Fibroblast of lung (primary cell): ENCODE measurements at regions not wholly inside any gene's neighbourhood (a gene's known extent, or its start where the extent isn't known, plus 50 kb on each side); places are given as distances from the start of the nearest gene placed in this dataset.

Source experiments
- DNase-seq, 2 donors: peaks; one replicate each; pipeline versions ENCODE4 v3.0.0 to v3.0.0-alpha.2; 2010; ENCODE audit warnings: low read depth in 2 of 2
- H2AFZ ChIP-seq: 2 replicates; pipeline ENCODE4 v1.5.1; 2012; ENCODE audit warnings: low read length, control low read depth, inconsistent platforms
- H3K27ac ChIP-seq: 2 replicates; pipeline ENCODE4 v1.5.1; 2011; ENCODE audit warnings: low read length, control low read depth; ENCODE audit not compliant: insufficient read depth
- H3K27me3 ChIP-seq: 2 replicates; pipeline ENCODE4 v1.5.1; 2011; ENCODE audit warnings: mild to moderate bottlenecking, low read length; ENCODE audit not compliant: control insufficient read depth, insufficient read depth
- H3K36me3 ChIP-seq: 2 replicates; pipeline ENCODE4 v1.5.1; 2011; ENCODE audit warnings: low read length; ENCODE audit not compliant: control insufficient read depth, insufficient read depth
- H3K4me1 ChIP-seq: 2 replicates; pipeline ENCODE4 v1.5.1; 2011; ENCODE audit warnings: low read length; ENCODE audit not compliant: control insufficient read depth, insufficient read depth; ENCODE audit errors: extremely low read depth
- H3K4me2 ChIP-seq: 2 replicates; pipeline ENCODE4 v1.5.1; 2011; ENCODE audit warnings: low read length, control low read depth; ENCODE audit not compliant: insufficient read depth; ENCODE audit errors: extremely low read depth
- H3K4me3 ChIP-seq, 4 experiments: fragments of 200-600 bp in 1 of 4; sonication (generic) in 1 of 4; replicated peaks in 1 of 4; 2 replicates each; pipeline ENCODE4 v1.5.1; 2011 to 2016; ENCODE audit warnings: low read length in 4 of 4, low read depth in 3 of 4, mild to moderate bottlenecking in 3 of 4, control low read depth in 2 of 4, inconsistent platforms in 1 of 4, mixed read lengths in 1 of 4; ENCODE audit not compliant: insufficient read depth in 1 of 4; ENCODE audit errors: control extremely low read depth in 1 of 4
- H3K79me2 ChIP-seq: 2 replicates; pipeline ENCODE4 v1.5.1; 2012; ENCODE audit warnings: mild to moderate bottlenecking, low read length, inconsistent platforms; ENCODE audit not compliant: control insufficient read depth, insufficient read depth
- H3K9ac ChIP-seq: 2 replicates; pipeline ENCODE4 v1.5.1; 2011; ENCODE audit warnings: mild to moderate bottlenecking, low read length, control low read depth; ENCODE audit not compliant: insufficient read depth
- H3K9me3 ChIP-seq: 2 replicates; pipeline ENCODE4 v1.5.1; 2012; ENCODE audit warnings: low read depth, low read length; ENCODE audit not compliant: control insufficient read depth, insufficient read depth
- H4K20me1 ChIP-seq: 2 replicates; pipeline ENCODE4 v1.5.1; 2011; ENCODE audit warnings: low read length; ENCODE audit not compliant: control insufficient read depth, insufficient read depth; ENCODE audit errors: extremely low read depth
- CTCF ChIP-seq, 2 donors: IDR thresholded peaks in 1 of 2; conservative IDR thresholded peaks in 1 of 2; 1 replicate in 1 of 2; 2 replicates in 1 of 2; pipeline ENCODE4 v1.5.1; 2011 to 2012; ENCODE audit warnings: low read length in 2 of 2, control low read depth in 1 of 2, inconsistent platforms in 1 of 2, low read depth in 1 of 2, mild to moderate bottlenecking in 1 of 2
- EZH2 ChIP-seq: IDR thresholded peaks from 2 replicates; pipeline ENCODE4 v1.5.1; 2012; ENCODE audit warnings: low read length, control low read depth, mild to moderate bottlenecking; ENCODE audit errors: missing control alignments

GRCh38 chr7:41367967-41368882 lies 334.7 kb downstream of the INHBA start:
- H3K4me2 ChIP-seq = no peak overlapping the region
- no peaks in the 10 kb centered on the region for H3K36me3 ChIP-seq
- H3K9me3 ChIP-seq = no peaks in the 10 kb centered on the region
- H3K27me3 ChIP-seq = no peaks in the 10 kb centered on the region
- H3K27ac ChIP-seq = no peak overlapping the region
- H4K20me1 ChIP-seq = no peaks in the 10 kb centered on the region
- H3K79me2 ChIP-seq = no peaks in the 10 kb centered on the region
- H2AFZ ChIP-seq = no peak overlapping the region
- peak in 1 of 2 donors; percentile 27 for DNase-seq
- no peak overlapping the region for H3K9ac ChIP-seq
- H3K4me1 ChIP-seq = no peaks in the 10 kb centered on the region
- H3K4me3 ChIP-seq = no peak overlapping the region
- TF ChIP-seq EZH2 (no peak), CTCF (conservative IDR thresholded peaks at IDR 0.05 in 1 of 2, IDR thresholded peaks at IDR 0.05 in 1 of 2; ENCODE audit: low read depth in 1 of 2, low read length in 2 of 2) (no peak)

- no peaks in the 10 kb centered on the region for H4K20me1 ChIP-seq
- DNase-seq = no peak
Observed at GRCh38 chr7:41351091-41351490, 351.8 kb downstream of the INHBA start.

GRCh38 chr7:41346878-41347277 lies 356.0 kb downstream of the INHBA start:
- no peaks in the 10 kb centered on the region for H4K20me1 ChIP-seq
- H3K4me3 ChIP-seq = no peak overlapping the region
- no peak overlapping the region for H3K9ac ChIP-seq
- H3K36me3 ChIP-seq = no peaks in the 10 kb centered on the region
- no peaks in the 10 kb centered on the region for H3K9me3 ChIP-seq
- DNase-seq = no peak
- TF ChIP-seq EZH2 (no peak), CTCF (conservative IDR thresholded peaks at IDR 0.05 in 1 of 2, IDR thresholded peaks at IDR 0.05 in 1 of 2; ENCODE audit: low read depth in 1 of 2, low read length in 2 of 2) (no peak)
- no peaks in the 10 kb centered on the region for H3K27me3 ChIP-seq
- H3K79me2 ChIP-seq = no peaks in the 10 kb centered on the region
- H3K4me1 ChIP-seq = no peaks in the 10 kb centered on the region
- H3K4me2 ChIP-seq = no peak overlapping the region
- H2AFZ ChIP-seq = no peak overlapping the region
- no peak overlapping the region for H3K27ac ChIP-seq

More at GRCh38 chr7:41351091-41351490, 351.8 kb downstream of the INHBA start:
- H3K27ac ChIP-seq = no peak overlapping the region
- no peaks in the 10 kb centered on the region for H3K36me3 ChIP-seq
- H3K9me3 ChIP-seq = no peaks in the 10 kb centered on the region
- H3K27me3 ChIP-seq = no peaks in the 10 kb centered on the region
- H3K4me1 ChIP-seq = no peaks in the 10 kb centered on the region
- H3K4me2 ChIP-seq = no peak overlapping the region
- H3K79me2 ChIP-seq = no peaks in the 10 kb centered on the region
- H3K9ac ChIP-seq = no peak overlapping the region
- TF ChIP-seq EZH2 (no peak), CTCF (conservative IDR thresholded peaks at IDR 0.05 in 1 of 2, IDR thresholded peaks at IDR 0.05 in 1 of 2; ENCODE audit: low read depth in 1 of 2, low read length in 2 of 2) (no peak)
- no peak overlapping the region for H3K4me3 ChIP-seq
- no peak overlapping the region for H2AFZ ChIP-seq
